ENCODE measurements at regions not wholly inside any gene's neighbourhood (a gene's known extent, or its start where the extent isn't known, plus 50 kb on each side); places are given as distances from the start of the nearest gene placed in this dataset.
A peak's percentile ranks its signal among the peaks of the same experiment; 100 is the strongest.

DNA sequence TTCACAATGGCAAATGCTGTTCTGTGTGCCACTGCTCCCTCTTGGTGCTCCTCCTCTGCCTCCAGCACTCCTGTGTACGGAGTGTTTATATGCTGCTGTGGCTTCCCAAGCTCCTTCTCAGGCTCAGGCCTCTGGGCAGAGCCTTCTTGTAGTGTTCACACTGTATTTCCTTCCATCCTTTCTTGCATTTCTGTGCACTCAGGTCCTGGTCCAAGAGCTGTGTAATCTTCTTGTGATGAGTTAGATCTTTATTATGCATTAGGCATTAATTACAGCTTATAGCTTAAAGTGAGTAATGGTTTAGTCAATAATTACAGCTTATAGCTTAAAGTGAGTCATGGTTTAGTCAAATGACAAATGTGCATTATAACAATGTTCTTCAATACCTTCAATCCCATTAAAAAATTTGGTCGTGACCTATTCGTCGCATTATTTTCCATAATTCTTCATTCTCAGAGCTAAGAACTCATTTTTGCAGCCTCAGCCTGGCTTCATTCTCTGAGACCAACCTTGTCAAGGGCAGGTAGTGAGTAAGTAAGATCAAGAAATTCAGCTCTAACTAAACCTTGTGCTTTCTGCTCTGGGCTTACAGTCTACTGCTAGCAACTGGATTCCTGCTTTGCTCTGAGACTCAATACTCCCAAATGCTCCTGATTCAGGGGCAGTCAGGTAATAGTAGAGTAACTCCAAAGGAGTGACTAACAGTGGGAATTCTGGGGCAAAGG lies 154.5 kb upstream of the SPAG17 start:
- TF ChIP-seq, protein P1, sequence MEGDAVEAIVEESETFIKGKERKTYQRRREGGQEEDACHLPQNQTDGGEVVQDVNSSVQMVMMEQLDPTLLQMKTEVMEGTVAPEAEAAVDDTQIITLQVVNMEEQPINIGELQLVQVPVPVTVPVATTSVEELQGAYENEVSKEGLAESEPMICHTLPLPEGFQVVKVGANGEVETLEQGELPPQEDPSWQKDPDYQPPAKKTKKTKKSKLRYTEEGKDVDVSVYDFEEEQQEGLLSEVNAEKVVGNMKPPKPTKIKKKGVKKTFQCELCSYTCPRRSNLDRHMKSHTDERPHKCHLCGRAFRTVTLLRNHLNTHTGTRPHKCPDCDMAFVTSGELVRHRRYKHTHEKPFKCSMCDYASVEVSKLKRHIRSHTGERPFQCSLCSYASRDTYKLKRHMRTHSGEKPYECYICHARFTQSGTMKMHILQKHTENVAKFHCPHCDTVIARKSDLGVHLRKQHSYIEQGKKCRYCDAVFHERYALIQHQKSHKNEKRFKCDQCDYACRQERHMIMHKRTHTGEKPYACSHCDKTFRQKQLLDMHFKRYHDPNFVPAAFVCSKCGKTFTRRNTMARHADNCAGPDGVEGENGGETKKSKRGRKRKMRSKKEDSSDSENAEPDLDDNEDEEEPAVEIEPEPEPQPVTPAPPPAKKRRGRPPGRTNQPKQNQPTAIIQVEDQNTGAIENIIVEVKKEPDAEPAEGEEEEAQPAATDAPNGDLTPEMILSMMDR (conservative IDR thresholded peaks at IDR 0.05; ENCODE audit: low read length) = no peak
- H3K4me3 ChIP-seq (ENCODE audit: low read length) = no peak overlapping the region
- DNase-seq (ENCODE audit: low read depth) = no peak

DNA sequence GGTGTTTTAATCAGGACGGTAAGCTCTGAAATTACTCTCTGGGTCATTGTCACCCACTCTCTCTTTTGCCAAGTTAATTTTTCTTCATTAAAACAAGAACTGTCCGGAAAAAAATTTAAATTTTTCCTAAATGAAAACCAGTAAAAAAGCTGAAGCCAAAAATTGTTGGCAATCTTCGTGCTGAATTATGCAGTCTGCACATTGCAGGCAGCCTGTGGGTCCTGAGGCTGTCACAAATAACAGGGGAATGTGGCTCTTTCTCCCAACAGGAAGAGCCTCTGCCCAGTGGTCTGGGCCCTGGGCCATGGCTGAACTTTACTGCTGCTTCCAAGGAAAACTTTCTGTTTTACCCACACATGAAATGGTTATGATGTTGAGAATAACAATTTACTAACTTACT lies 153.9 kb upstream of the SPAG17 start:
- peak; percentile 65 for DNase-seq (ENCODE audit: low read depth)
- TF ChIP-seq, protein P1 (conservative IDR thresholded peaks at IDR 0.05; ENCODE audit: low read length) = no peak
- H3K4me3 ChIP-seq (ENCODE audit: low read length) = no peak overlapping the region

DNA sequence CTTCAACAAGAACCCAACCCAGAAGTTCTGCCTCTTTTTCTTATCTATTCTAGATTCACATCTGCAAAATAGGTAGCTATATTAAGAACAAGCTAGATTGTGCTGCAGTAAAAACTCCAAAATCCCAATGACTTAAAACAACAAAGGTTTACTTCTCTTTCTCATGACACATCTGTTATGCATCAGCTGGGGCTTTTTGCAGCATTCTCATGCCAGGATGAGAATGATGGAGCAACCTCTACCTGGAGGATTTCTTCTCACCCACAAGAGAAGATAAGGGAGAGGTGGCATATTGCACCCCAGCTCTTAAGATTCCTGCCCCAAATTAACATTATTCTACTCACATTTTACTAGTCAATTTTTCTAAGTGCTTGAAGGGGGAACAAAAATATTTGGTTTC lies 152.3 kb upstream of the SPAG17 start:
- TF ChIP-seq, protein P1 (conservative IDR thresholded peaks at IDR 0.05; ENCODE audit: low read length) = no peak
- no peak overlapping the region for H3K4me3 ChIP-seq (ENCODE audit: low read length)
- no peak for DNase-seq (ENCODE audit: low read depth)

DNA sequence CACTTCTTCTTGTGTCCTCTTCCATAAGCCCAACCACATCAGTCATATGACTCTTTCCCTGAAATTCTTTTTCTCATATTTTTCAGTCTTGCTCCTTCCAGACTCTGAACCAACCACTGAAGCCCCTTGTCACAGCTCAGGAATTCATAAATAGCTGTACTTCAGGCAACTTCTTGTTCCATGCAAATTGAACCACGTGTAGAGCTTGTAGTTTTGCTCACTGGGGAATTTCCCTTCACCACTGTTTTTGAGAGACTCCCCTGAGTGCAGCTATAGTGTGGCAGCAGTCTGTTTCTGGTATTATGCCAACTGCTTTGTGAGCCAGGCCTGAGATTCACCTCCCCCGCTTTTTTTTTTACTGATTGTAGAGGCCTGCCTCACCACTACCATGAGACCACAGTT lies 150.3 kb upstream of the SPAG17 start:
- DNase-seq (ENCODE audit: low read depth) = peak; percentile 83
- no peak overlapping the region for H3K4me3 ChIP-seq (ENCODE audit: low read length)
- TF ChIP-seq, protein P1 (conservative IDR thresholded peaks at IDR 0.05; ENCODE audit: low read length) = no peak

DNA sequence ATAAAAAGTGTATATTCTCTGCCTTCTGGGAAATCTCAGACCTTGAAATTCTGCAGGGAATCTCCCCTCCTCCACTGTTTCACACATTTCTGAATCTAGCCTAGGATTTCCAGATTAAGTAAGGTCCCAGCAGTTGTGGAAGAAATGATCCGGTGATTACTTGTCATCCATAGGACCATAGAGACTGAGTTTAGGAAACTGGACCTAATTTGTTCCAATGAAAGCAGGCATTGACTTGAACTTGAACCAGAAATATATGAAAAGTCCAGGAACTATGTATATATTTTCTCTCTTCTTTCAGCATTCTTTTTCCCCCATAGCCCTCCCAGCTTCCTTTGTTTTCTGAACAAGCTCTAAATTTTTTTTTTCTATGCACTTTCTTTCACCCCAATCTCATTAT lies 149.5 kb upstream of the SPAG17 start:
- TF ChIP-seq, protein P1 (conservative IDR thresholded peaks at IDR 0.05; ENCODE audit: low read length) = no peak

DNA sequence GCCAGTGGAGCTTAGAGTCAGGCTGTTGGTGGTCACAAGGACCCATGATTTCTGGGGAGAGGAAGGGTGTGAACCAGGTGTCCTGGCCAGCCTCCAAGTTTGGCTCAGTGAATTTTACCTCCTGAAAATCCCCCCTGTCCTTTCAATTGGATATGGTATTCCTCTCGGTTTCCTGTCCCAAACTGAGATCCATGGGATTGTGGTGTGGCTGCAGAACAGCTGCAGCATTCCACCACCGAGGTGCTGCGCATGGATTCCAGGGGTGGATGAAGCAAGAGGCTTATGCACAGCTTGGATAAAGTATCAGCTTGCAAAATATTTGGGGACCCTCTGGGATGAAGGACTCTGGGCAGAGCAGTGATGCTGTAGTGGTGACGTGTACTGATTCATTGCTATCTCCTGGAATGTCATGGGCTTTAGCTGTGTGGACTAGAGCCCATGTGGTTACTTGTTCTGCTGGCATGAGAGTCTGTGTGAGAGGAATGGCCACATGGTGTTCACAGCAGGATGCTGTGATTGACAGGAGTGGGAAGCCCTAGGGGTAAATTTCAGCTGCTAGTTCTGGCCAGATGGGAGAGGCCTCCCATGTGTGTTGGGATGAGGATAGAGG lies 148.7 kb upstream of the SPAG17 start:
- H3K4me3 ChIP-seq (ENCODE audit: low read length) = no peak overlapping the region
- TF ChIP-seq, protein P1 (conservative IDR thresholded peaks at IDR 0.05; ENCODE audit: low read length) = no peak
- peak; percentile 64 for DNase-seq (ENCODE audit: low read depth)

More for the DNA sequence above, 149.5 kb upstream of the SPAG17 start:
- H3K4me3 ChIP-seq (ENCODE audit: low read length) = no peak overlapping the region
- DNase-seq (ENCODE audit: low read depth) = no peak

All from AG10803 (cell line).